OCI-LY1 (cell line): ENCODE measurements at regions not wholly inside any gene's neighbourhood (a gene's known extent, or its start where the extent isn't known, plus 50 kb on each side); places are given as distances from the start of the nearest gene placed in this dataset.

Experiments used
- H2AFZ ChIP-seq: fragments of 200-600 bp; sonication (generic), shearing (Covaris generic); 2 replicates; pipeline ENCODE4 v1.6.0; 2014; ENCODE audit warnings: antibody characterized with exemption, mild to moderate bottlenecking, low read length
- H3F3A ChIP-seq: fragments of 200-600 bp; sonication (generic), shearing (Covaris generic); 2 replicates; pipeline ENCODE4 v1.6.0; 2014; ENCODE audit warnings: mild to moderate bottlenecking, antibody characterized with exemption, low read length, moderate library complexity; ENCODE audit not compliant: insufficient read depth
- H3K27ac ChIP-seq: fragments of 200-600 bp; sonication (generic); 2 replicates; pipeline ENCODE4 v1.5.1; 2014; ENCODE audit warnings: low read length, mixed run types, mild to moderate bottlenecking, low read depth; ENCODE audit not compliant: poor library complexity, severe bottlenecking
- H3K27me3 ChIP-seq: fragments of 200-600 bp; sonication (generic); 2 replicates; pipeline ENCODE4 v1.6.0; 2014; ENCODE audit warnings: antibody characterized with exemption, mild to moderate bottlenecking, low read length, moderate library complexity; ENCODE audit not compliant: insufficient read depth
- H3K36me3 ChIP-seq: fragments of 200-600 bp; sonication (generic); 2 replicates; pipeline ENCODE4 v1.6.1; 2014; ENCODE audit warnings: mild to moderate bottlenecking, antibody characterized with exemption, low read length, moderate library complexity, mixed read lengths; ENCODE audit not compliant: insufficient read depth
- H3K4me1 ChIP-seq: fragments of 200-600 bp; sonication (generic); 2 replicates; pipeline ENCODE4 v1.5.1; 2014; ENCODE audit warnings: mild to moderate bottlenecking, low read length, moderate library complexity; ENCODE audit not compliant: insufficient read depth, severe bottlenecking
- H3K4me2 ChIP-seq: fragments of 200-600 bp; sonication (generic), shearing (Covaris generic); 2 replicates; pipeline ENCODE4 v1.6.1; 2014; ENCODE audit warnings: low read length
- H3K4me3 ChIP-seq: fragments of 200-600 bp; sonication (generic); 2 replicates; pipeline ENCODE4 v1.5.1; 2014; ENCODE audit warnings: low read length, low read depth, mild to moderate bottlenecking, mixed read lengths; ENCODE audit not compliant: poor library complexity, severe bottlenecking
- H3K79me2 ChIP-seq: fragments of 200-600 bp; shearing (Covaris generic); 2 replicates; pipeline ENCODE4 v1.6.1; 2016; ENCODE audit warnings: mixed run types, low read length, mixed read lengths; ENCODE audit not compliant: insufficient read depth
- H3K9ac ChIP-seq: fragments of 200-600 bp; sonication (generic), shearing (Covaris generic); 2 replicates; pipeline ENCODE4 v1.6.1; 2014; ENCODE audit warnings: mild to moderate bottlenecking, low read length, mixed read lengths
- H3K9me2 ChIP-seq: fragments of 200-600 bp; sonication (generic), shearing (Covaris generic); 2 replicates; pipeline ENCODE4 v1.6.1; 2014; ENCODE audit warnings: low read depth, mild to moderate bottlenecking, low read length, mixed read lengths
- H3K9me3 ChIP-seq: fragments of 200-600 bp; shearing (Covaris generic); 2 replicates; pipeline ENCODE4 v1.6.1; 2014; ENCODE audit warnings: low read length, mixed read lengths
- H4K20me1 ChIP-seq: fragments of 200-600 bp; sonication (generic), shearing (Covaris generic); 2 replicates; pipeline ENCODE4 v1.6.0; 2016; ENCODE audit warnings: mild to moderate bottlenecking, low read length; ENCODE audit not compliant: insufficient read depth
- CTCF ChIP-seq: fragments of 200-600 bp; sonication (generic), shearing (Covaris generic); IDR thresholded peaks from 2 replicates; pipeline ENCODE4 v1.5.1; 2017; ENCODE audit warnings: mild to moderate bottlenecking, antibody characterized with exemption, low read length, moderate library complexity, mixed read lengths
- EZH2 ChIP-seq: fragments of 200-600 bp; sonication (generic), shearing (Covaris generic); IDR thresholded peaks from 2 replicates; pipeline ENCODE4 v1.8.0; 2017; ENCODE audit warnings: borderline replicate concordance, mixed run types, mild to moderate bottlenecking, antibody characterized with exemption, low read length, moderate library complexity, mixed read lengths

- Histone ChIP-seq H3K4me2 (no peak overlapping the region), H2AFZ (no peak overlapping the region), H3K9ac (no peak overlapping the region)
These were observed 195.6 kb upstream of the CFAP20DC start for GRCh38 chr3:59245300-59245858.

GRCh38 chr3:59244343-59244742 lies 194.5 kb upstream of the CFAP20DC start:
- no peak overlapping the region for H3K27ac ChIP-seq
- no peak overlapping the region for H3K9ac ChIP-seq
- H3F3A ChIP-seq, result no peaks in the 10 kb centered on the region
- H3K4me1 ChIP-seq, result no peaks in the 10 kb centered on the region
- no peaks in the 10 kb centered on the region for H3K27me3 ChIP-seq
- H3K36me3 ChIP-seq, result no peaks in the 10 kb centered on the region
- TF ChIP-seq EZH2 (no peak), CTCF (no peak)
- H3K9me2 ChIP-seq, result no peaks in the 10 kb centered on the region
- no peaks in the 10 kb centered on the region for H4K20me1 ChIP-seq
- H3K79me2 ChIP-seq, result no peaks in the 10 kb centered on the region
- H3K9me3 ChIP-seq, result no peaks in the 10 kb centered on the region
- H2AFZ ChIP-seq, result no peak overlapping the region
- no peak overlapping the region for H3K4me3 ChIP-seq
- H3K4me2 ChIP-seq, result no peak overlapping the region

More at GRCh38 chr3:59245300-59245858, 195.6 kb upstream of the CFAP20DC start:
- no peaks in the 10 kb centered on the region for H3K4me1 ChIP-seq
- no peaks in the 10 kb centered on the region for H4K20me1 ChIP-seq
- no peaks in the 10 kb centered on the region for H3K27me3 ChIP-seq
- H3K4me3 ChIP-seq, result no peak overlapping the region
- TF ChIP-seq EZH2 (no peak), CTCF (no peak)
- H3K9me2 ChIP-seq, result no peaks in the 10 kb centered on the region
- no peaks in the 10 kb centered on the region for H3K36me3 ChIP-seq
- no peak overlapping the region for H3K27ac ChIP-seq
- no peaks in the 10 kb centered on the region for H3K9me3 ChIP-seq
- H3F3A ChIP-seq, result no peaks in the 10 kb centered on the region
- no peaks in the 10 kb centered on the region for H3K79me2 ChIP-seq

GRCh38 chr3:59243476-59243875 lies 193.7 kb upstream of the CFAP20DC start:
- Histone ChIP-seq H3K27ac (no peak overlapping the region), H3K36me3 (no peaks in the 10 kb centered on the region), H3K9ac (no peak overlapping the region), H3K4me1 (no peaks in the 10 kb centered on the region), H3F3A (no peaks in the 10 kb centered on the region), H3K4me3 (no peak overlapping the region), H2AFZ (no peak overlapping the region), H4K20me1 (no peaks in the 10 kb centered on the region), H3K9me2 (no peaks in the 10 kb centered on the region), H3K27me3 (no peaks in the 10 kb centered on the region), H3K79me2 (no peaks in the 10 kb centered on the region), H3K4me2 (no peak overlapping the region), H3K9me3 (no peaks in the 10 kb centered on the region)
- TF ChIP-seq EZH2 (no peak), CTCF (no peak)
